Omental fat pad (tissue), 3 donors: ENCODE measurements at regions not wholly inside any gene's neighbourhood (a gene's known extent, or its start where the extent isn't known, plus 50 kb on each side); places are given as distances from the start of the nearest gene placed in this dataset.

Experiments used
- ATAC-seq: fragments of 150-250 bp; one replicate; pipeline ENCODE4 v1.9.1; 2016; ENCODE audit warnings: mild to moderate bottlenecking, moderate library complexity; ENCODE audit not compliant: low FRiP score
- DNase-seq: peaks from one replicate; pipeline ENCODE4 v3.0.0-alpha.2; 2019; ENCODE audit warnings: low spot score
- TF ChIP-seq, protein P1 (sequence below), 3 donors: fragments of 450-650 bp; IDR thresholded peaks; one replicate each; pipeline ENCODE4 v1.5.1; 2016 to 2017; ENCODE audit warnings: antibody characterized with exemption in 3 of 3, mild to moderate bottlenecking in 3 of 3, moderate library complexity in 2 of 3

DNA sequence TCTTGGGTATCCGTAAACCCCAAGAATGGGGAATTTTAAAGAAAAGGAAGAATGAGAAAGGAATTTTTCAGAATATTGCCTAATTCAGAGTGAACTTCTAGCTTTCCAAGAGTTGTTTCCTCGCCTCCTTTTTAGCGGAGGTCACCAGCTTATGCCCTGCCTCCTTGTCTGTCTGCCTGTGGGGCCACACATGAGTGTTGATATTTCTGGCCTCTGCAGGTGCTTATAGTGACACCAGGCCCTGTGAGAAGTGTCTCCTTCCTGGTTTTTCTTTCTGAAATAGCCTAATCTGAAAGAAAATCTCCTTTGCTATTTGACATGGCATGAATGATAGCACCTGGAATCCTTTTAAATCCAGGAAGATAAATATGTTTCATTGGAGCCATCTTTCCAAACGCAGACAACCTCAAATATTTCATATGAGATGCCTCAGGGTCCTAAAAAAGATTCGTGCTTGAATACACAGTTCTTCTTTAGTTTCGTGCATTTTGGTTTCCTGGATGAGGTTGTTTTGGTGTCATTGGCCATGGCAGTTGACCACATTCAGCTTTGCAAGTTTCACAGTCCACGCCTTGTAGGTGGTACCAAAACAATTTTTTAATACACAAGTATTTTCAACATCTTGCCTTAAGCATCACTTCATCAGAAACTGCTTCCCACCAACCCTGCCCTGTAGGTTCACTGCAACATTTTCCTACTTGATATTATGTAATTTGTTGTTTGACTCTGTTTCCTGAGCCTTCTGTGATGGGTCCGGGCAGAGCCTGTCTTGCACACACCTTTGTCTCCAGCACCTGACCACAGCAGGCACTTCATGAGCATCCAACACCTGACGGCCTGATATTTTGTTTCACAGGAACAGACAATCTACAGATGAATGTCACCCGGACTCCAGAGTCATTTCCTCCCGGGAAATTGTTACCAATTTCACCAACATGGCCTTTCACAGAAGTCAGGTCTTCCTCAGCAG lies 159.4 kb downstream of the C11orf91 start:
- TF ChIP-seq, protein P1, sequence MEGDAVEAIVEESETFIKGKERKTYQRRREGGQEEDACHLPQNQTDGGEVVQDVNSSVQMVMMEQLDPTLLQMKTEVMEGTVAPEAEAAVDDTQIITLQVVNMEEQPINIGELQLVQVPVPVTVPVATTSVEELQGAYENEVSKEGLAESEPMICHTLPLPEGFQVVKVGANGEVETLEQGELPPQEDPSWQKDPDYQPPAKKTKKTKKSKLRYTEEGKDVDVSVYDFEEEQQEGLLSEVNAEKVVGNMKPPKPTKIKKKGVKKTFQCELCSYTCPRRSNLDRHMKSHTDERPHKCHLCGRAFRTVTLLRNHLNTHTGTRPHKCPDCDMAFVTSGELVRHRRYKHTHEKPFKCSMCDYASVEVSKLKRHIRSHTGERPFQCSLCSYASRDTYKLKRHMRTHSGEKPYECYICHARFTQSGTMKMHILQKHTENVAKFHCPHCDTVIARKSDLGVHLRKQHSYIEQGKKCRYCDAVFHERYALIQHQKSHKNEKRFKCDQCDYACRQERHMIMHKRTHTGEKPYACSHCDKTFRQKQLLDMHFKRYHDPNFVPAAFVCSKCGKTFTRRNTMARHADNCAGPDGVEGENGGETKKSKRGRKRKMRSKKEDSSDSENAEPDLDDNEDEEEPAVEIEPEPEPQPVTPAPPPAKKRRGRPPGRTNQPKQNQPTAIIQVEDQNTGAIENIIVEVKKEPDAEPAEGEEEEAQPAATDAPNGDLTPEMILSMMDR (IDR thresholded peaks at IDR 0.05) = no peak
- DNase-seq = no peak
- no peak for ATAC-seq

DNA sequence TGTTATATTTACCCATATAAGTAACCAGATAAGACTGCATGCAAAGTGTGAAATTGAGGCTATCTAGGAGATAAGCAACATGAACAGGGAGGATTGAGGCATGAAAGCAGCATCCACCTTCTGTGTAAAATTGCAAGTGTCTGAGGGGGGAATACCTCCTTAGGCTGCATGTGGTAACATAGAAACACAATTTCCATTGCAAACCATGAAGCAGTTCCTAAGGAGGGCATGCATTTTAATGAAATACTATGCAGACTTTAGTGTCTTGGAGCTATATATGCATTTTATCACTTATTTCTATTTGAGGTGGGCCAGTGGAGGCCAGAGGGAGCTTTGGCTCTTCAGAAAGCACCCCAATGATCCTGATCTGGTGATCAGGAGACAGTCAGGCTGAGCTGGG lies 160.2 kb downstream of the C11orf91 start:
- TF ChIP-seq, protein P1 (IDR thresholded peaks at IDR 0.05) = no peak
- ATAC-seq (no peak), DNase-seq (no peak)

DNA sequence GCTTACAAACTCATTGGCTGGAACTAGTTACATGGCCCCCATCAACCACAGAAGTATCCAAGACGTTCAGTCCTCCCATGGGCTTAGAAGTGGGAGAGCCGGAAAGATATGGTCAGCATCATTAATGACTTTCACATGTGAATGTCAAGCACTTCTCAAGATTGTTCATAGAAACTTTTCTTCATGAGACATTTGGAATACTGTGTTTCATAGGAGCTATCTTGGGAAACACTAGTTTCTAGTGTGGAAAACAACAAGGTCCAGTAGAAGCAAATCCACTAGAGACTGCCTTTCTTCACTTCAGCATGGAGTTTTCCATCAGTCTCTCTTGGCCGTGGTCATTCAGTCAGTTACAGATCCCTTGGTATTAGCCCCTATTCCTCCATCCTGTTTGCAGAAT lies 160.9 kb downstream of the C11orf91 start:
- TF ChIP-seq, protein P1 (IDR thresholded peaks at IDR 0.05) = no peak
- DNase-seq (no peak), ATAC-seq (no peak)

DNA sequence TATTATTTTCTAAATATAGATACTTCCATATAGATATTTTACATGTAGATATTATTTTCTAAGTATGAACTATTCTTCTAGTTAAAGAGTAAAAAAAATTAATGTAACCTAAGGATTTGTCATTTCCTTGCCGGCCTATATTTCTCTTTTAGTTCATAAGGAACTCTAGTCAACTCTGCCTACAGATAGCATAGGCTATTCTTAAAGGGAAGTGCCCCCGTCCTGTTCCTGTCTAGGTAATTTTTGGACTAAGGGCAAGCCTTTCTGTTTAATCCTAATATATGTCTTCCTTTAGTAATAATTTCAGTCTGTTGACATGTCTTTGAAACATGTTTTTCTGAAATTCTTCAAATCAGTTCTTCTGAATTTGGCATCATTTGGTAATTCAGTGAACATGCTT lies 161.9 kb downstream of the C11orf91 start:
- no peak for DNase-seq
- no peak for ATAC-seq
- TF ChIP-seq, protein P1 (IDR thresholded peaks at IDR 0.05) = no peak

DNA sequence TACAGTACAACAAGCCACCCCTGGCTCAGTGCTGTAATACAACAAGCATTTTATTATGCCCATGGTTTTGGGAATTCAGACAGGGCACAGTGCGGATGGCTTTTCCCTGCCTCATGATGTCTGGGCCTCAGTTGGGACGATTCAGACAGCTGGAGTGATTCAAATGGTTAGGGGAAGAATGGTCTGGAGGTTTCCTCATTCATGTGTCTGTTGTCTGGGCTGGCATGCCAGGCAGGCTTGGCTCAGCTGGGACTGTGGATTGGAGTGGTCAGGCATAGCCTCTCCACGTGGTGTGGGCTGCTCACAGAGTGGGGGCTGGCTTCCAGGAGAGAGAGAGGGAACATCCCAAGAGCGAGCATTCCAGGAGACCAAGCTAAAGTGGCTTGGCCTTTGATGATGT lies 164.4 kb downstream of the C11orf91 start:
- TF ChIP-seq, protein P1 (IDR thresholded peaks at IDR 0.05) = no peak
- no peak for ATAC-seq
- DNase-seq = no peak

DNA sequence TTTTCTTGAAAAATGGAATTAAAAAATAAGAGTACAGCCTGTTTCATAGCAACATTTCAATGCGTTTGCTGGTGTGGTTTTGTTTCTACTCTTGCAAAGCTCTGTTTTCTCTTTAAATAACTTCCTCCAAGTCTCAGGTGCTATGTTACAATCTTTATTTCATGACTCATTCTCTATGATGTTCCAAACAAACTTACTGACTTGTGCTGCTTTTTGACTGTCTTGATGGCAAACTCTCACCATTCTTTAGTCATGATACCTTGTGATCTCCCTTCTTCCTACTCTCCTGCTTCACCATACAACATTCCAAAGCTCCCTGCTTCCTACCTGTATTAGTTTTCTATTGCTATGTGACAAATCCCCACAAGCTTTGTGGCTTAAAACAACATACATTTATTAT lies 166.1 kb downstream of the C11orf91 start:
- ATAC-seq = no peak
- TF ChIP-seq, protein P1 (IDR thresholded peaks at IDR 0.05) = no peak
- no peak for DNase-seq
